GM21576 (cell line): ENCODE measurements at regions not wholly inside any gene's neighbourhood (a gene's known extent, or its start where the extent isn't known, plus 50 kb on each side); places are given as distances from the start of the nearest gene placed in this dataset.
A peak's percentile ranks its signal among the peaks of the same experiment; 100 is the strongest.
"Not testable (repeated sequence)": the region's sequence is repeated elsewhere in the genome, so short reads cannot be mapped to it uniquely, and the experiment has no call there.

Experiments
- ATAC-seq: cut with Tn5 transposase; IDR thresholded peaks from one replicate; pipeline ENCODE4 v1.9.1; 2021; ENCODE audit warnings: mild to moderate bottlenecking, moderate library complexity; ENCODE audit not compliant: unreplicated experiment

DNA sequence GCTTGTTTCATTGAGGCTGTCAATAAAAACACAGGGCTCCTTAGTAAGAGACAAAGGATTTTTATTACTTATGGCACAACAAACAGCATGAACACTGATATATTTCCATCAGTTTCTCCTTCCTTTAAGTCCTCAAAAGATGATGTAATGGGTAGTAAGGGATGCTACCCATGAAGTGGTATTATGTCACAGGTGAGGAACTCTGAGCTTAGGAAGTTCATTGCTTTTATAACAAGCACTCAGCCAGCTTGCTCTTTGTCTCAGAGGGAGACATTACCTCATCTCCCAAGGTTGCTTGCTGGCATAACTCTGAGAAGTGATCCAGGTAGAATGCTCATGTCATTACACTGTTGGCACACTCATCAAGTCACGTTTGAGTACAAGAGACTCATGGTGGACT is 287.0 kb upstream of the OR4E1 start:
- ATAC-seq: no peak

DNA sequence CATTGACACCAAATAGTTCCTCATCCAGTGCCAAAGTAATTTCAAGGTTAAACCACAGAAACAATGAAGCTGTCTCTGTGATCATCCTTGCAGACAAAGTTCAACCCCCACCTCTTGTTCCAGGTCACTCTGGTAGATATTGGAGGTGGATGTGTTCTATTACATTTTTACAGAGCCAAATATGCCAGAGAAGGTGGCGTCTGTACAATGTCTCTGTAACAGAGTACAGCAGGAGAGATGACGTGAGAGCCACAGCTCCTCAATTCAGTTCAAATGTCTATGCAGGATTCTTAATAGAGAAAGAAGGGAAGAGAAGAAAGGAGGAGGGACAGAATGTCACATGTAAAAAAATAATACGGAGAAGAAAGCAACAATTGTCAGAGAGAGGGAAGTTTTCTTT is 268.3 kb upstream of the OR4E1 start:
- ATAC-seq: no peak

- ATAC-seq: no peak
Measured at GRCh38 chr14:21940887-21941856, 267.6 kb upstream of the OR4E1 start.

GRCh38 chr14:21939836-21940235 is 266.2 kb upstream of the OR4E1 start:
- ATAC-seq: no peak

DNA sequence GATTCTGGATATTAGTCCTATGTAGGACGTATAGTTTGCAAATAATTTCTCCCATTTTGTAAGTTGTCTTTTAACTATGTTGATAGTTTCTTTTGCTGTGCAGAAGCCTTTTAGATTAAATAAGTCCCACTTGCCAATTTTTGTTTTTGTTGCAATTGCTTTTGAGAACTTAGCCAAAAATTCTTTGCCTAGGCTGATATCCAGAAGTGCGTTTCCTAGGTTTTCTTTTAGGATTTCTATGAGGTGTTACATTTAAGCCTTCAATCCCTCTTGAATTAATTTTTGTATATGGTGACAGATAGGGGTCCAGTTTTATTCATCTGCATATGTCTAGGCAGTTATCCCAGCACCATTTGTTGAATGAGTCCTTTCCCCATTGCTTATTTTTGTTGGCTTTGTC is 264.4 kb upstream of the OR4E1 start:
- ATAC-seq: no peak

- no peak for ATAC-seq
Measured at GRCh38 chr14:21933681-21934080, 260.1 kb upstream of the OR4E1 start.

DNA sequence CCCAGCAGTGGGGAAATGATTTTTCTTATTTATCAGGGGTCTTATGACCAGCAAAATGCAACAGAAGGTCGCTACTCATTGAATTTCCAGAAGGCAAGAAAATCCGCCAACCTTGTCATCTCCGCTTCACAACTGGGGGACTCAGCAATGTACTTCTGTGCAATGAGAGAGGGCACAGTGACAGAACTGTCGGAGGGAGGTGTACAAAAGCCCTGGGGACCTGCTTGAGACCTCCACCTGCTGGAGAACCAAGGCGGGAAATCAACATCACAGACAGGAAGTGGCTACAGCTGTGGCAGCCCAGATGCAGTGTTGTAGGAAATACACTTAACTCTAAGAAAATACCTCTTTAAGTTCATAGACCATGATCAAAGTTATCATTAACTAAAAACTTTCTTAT is 250.9 kb upstream of the OR4E1 start:
- peak; percentile 87 for ATAC-seq

GRCh38 chr14:21923820-21924219 is 250.2 kb upstream of the OR4E1 start:
- ATAC-seq: peak; percentile 69

DNA sequence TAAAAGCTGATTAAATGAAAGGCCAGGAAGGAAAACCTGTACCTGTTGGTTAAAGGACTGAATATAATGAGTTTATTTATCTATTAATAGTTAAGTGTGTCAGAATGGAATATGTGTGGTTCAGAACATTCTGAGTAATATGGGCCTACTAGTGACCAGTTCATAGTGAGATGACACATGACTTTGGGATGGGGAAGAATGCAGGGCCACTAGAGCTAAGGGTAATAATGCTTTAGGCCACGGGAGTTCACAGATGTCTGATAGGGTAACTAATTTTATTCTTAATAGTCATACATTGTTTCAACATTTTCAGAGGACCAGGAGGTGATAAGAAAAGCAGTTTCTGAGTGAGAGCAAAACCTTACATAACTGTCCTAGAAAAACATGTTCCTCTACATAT is 247.8 kb upstream of the OR4E1 start:
- no peak for ATAC-seq

- ATAC-seq: no peak
Measured at GRCh38 chr14:21917699-21918436, 244.2 kb upstream of the OR4E1 start.

DNA sequence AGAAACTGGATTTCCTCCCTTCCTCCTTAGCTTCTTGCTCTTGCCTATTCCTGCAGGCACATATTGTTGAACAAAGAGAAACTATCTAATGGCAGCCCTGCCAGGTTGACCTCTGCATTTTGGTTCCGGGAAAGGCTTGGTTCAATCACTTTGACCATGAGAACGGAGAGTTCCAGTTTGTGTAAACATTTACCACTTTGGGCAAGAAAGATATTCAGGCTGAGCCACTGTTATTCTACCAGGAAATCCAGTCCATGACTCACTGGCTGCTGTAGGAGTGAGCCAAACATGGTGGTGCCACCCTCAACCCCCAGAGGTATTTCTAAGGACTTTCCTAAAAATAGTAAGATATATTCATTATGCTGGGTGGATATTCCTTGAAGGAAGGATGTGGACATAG is 242.2 kb upstream of the OR4E1 start:
- no peak for ATAC-seq

DNA sequence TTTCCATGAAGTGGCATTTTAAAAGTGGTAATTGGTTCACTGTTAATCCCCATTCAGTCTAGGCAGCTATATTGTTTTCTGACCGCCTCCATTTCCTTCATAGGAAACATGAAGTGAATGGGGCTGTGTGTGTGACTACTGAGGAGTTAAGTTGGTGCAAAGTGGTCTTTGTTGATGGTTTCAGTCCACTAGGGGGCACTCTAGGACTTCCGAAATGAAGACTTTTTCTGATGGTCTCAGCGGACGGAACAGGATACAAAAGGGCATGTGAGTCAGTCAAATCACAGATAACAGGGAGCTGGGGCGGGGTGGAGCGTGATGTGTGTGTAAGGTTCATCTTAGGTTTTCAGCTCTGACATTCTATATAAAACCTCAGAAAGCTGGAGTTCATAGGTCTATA is 240.1 kb upstream of the OR4E1 start:
- peak; percentile 62 for ATAC-seq

- ATAC-seq: no peak
Measured at GRCh38 chr14:21912367-21912766, 238.7 kb upstream of the OR4E1 start.

DNA sequence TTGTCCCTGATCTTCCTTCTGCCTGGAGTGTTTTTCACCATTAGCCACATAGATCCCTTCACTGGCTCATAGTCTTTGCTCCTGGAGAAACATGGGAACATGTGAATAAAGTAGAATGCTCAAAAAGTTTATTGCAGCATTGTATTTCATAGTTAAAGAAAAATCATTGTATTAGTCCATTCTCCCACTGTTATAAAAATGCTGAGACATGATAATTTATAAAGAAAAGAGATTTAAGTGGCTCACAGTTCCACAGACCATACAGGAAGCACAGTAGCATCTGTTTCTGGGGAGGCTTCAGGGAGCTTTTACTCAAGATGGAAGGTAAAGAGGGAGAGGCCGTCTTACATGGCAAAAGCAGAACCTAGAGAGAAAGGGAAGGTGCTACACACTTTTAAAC is 238.3 kb upstream of the OR4E1 start:
- no peak for ATAC-seq

DNA sequence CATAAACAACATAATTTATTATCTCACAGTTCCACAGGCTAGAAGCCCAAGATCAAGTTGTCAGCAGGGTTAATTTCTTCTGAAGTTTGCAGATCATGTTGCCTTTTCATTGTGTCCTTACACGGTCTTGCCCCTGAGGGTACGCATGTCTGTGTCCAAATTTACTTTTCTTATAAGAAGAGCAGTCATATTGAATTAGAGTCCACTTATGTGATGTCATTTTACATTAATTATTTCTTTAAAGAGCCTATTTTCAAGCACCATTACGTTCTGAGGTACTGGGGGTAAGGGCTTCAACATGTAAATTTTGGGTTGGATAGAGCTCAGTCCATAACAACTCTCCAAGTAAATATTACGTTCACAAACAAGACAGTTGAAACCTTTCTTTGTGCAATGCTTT is 236.6 kb upstream of the OR4E1 start:
- no peak for ATAC-seq

DNA sequence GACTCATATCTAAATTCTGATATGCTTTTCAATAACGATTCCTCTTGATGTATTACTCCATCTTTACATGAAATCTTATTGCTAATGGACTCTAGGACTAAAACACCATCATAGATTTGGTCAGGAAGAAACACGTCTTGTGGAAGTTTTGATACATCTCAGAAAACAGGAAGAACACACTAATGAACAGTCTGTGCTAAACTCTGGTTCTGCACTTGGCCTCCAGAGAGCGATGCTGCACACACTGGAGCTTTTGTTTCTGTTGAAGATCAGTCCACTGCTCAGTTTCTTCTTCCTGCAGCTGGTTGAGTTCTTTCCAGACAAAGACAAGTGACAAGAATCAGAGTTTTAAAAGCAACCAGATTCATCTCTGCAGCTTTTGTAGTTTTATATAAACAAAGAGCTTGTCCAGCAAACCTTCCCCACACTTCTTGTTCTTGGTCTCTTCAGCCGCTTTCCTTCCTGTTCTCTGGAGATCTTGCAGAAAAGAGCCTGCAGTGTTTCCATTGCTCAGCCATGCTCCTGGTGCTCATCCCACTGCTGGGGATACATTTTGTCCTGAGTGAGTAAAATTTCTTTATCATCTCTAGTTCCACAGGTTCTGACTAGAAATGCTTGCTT is 229.1 kb upstream of the OR4E1 start:
- ATAC-seq: no peak

DNA sequence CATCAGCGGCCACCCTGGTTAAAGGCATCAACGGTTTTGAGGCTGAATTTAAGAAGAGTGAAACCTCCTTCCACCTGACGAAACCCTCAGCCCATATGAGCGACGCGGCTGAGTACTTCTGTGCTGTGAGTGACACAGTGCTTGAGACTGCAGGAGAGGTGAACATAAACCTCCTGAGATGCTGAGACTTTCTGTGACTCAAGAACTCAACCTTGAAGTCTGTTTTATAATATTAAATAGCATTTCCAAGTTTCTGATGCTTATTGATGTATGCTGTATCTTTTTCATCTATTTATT is 221.2 kb upstream of the OR4E1 start:
- ATAC-seq: not testable (repeated sequence)

- ATAC-seq: no peak
Measured at GRCh38 chr14:21894003-21894897, 220.6 kb upstream of the OR4E1 start.

DNA sequence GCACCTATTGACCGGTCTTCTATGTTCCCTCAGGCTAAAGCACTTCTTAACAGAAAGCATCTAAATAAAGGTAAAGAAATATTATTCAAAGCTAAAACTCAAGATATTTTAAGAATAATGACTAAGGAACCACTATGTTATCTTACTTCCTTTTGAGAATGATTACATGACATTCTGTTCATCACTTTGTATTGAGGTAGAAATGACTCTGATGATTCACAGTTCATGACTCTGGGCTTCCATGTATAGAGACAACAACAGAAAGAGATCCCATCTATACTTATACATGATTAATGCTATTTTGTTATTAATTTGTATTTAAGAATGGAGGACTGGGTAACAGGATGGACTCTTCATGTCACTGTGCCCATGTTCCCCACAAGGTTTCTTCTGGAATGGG is 218.3 kb upstream of the OR4E1 start:
- ATAC-seq: no peak

GRCh38 chr14:21884995-21885394 is 211.4 kb upstream of the OR4E1 start:
- no peak for ATAC-seq

DNA sequence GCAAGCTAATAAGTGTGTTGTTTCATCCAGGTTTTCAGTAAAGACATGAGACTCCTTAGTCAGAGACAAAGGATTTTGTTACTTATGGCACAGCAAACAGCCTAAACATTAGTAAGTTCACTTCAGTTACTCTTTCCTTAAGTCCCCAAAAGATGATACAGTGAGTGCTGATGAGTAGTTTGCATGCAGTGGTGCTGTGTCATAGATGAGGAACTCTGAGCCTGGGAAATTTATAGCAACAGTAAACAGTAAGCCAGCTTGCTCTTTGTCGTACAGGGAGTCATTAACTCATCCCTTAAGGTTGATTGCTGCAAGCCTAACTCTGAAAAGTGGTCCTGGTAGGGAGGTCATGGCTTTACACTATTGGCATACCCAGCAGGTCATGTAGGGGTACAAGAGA is 208.6 kb upstream of the OR4E1 start:
- no peak for ATAC-seq
